ENCODE measurements at regions not wholly inside any gene's neighbourhood (a gene's known extent, or its start where the extent isn't known, plus 50 kb on each side); places are given as distances from the start of the nearest gene placed in this dataset.
"Not testable (repeated sequence)": the region's sequence is repeated elsewhere in the genome, so short reads cannot be mapped to it uniquely, and the experiment has no call there.

DNA sequence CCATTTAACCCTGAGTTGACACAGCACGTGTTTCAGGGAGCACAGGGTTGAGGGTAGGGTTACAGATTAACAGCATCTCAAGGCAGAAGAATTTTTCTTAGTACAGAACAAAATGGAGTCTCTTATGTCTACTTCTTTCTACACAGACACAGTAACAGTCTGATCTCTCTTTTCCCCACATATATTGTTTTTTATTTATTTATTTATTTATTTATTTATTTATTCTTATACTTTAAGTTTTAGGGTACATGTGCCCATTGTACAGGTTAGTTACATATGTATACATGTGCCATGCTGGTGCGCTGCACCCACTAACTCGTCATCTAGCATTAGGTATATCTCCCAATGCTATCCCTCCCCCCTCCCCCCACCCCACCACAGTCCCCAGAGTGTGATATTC lies 1725.6 kb downstream of the BRINP3 start:
- TF ChIP-seq GLIS3 (CRISPR knock-in tag; IDR thresholded peaks at IDR 0.05); TOX (CRISPR knock-in tag; IDR thresholded peaks at IDR 0.05; ENCODE audit: borderline replicate concordance); BACH2 (CRISPR knock-in tag; IDR thresholded peaks at IDR 0.05; ENCODE audit: borderline replicate concordance); CSDC2 (CRISPR knock-in tag; IDR thresholded peaks at IDR 0.05); ISL1 (CRISPR knock-in tag; IDR thresholded peaks at IDR 0.05); ZC3H10 (CRISPR knock-in tag; IDR thresholded peaks at IDR 0.05): not testable (repeated sequence)
- TF ChIP-seq, protein P1, sequence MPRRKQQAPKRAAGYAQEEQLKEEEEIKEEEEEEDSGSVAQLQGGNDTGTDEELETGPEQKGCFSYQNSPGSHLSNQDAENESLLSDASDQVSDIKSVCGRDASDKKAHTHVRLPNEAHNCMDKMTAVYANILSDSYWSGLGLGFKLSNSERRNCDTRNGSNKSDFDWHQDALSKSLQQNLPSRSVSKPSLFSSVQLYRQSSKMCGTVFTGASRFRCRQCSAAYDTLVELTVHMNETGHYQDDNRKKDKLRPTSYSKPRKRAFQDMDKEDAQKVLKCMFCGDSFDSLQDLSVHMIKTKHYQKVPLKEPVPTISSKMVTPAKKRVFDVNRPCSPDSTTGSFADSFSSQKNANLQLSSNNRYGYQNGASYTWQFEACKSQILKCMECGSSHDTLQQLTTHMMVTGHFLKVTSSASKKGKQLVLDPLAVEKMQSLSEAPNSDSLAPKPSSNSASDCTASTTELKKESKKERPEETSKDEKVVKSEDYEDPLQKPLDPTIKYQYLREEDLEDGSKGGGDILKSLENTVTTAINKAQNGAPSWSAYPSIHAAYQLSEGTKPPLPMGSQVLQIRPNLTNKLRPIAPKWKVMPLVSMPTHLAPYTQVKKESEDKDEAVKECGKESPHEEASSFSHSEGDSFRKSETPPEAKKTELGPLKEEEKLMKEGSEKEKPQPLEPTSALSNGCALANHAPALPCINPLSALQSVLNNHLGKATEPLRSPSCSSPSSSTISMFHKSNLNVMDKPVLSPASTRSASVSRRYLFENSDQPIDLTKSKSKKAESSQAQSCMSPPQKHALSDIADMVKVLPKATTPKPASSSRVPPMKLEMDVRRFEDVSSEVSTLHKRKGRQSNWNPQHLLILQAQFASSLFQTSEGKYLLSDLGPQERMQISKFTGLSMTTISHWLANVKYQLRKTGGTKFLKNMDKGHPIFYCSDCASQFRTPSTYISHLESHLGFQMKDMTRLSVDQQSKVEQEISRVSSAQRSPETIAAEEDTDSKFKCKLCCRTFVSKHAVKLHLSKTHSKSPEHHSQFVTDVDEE (CRISPR knock-in tag; IDR thresholded peaks at IDR 0.05): not testable (repeated sequence)
- TF ChIP-seq, protein P2, sequence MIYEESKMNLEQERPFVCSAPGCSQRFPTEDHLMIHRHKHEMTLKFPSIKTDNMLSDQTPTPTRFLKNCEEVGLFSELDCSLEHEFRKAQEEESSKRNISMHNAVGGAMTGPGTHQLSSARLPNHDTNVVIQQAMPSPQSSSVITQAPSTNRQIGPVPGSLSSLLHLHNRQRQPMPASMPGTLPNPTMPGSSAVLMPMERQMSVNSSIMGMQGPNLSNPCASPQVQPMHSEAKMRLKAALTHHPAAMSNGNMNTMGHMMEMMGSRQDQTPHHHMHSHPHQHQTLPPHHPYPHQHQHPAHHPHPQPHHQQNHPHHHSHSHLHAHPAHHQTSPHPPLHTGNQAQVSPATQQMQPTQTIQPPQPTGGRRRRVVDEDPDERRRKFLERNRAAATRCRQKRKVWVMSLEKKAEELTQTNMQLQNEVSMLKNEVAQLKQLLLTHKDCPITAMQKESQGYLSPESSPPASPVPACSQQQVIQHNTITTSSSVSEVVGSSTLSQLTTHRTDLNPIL (CRISPR knock-in tag; IDR thresholded peaks at IDR 0.05; ENCODE audit: low read depth): not testable (repeated sequence)

Measured in SK-N-SH treated with all-trans-retinoic acid at 6 μM for 48 hours (cell line).